ENCODE measurements at regions not wholly inside any gene's neighbourhood (a gene's known extent, or its start where the extent isn't known, plus 50 kb on each side); places are given as distances from the start of the nearest gene placed in this dataset.

GRCh38 chr15:38991126-38991525 is 426.5 kb upstream of the RASGRP1 start:
- Histone ChIP-seq H3K4me2 (ENCODE audit: low read depth, low read length) (no peak overlapping the region), H3K9ac (ENCODE audit: low read length) (no peak overlapping the region), H3K79me2 (ENCODE audit: low read length) (no peaks in the 10 kb centered on the region), H3K27me3 (replicated peaks; ENCODE audit: insufficient read depth, low read length) (no peaks in the 10 kb centered on the region), H3K4me3 (ENCODE audit: low read length) (no peak overlapping the region), H3F3A (ENCODE audit: insufficient read depth, low read length) (no peaks in the 10 kb centered on the region), H2AFZ (ENCODE audit: low read length) (no peak overlapping the region), H4K20me1 (ENCODE audit: insufficient read depth, low read length) (no peaks in the 10 kb centered on the region), H3K36me3 (replicated peaks; ENCODE audit: insufficient read depth, low read length) (no peaks in the 10 kb centered on the region), H3K9me3 (replicated peaks; ENCODE audit: insufficient read depth, low read length) (no peaks in the 10 kb centered on the region), H3K4me1 (ENCODE audit: low read length) (no peaks in the 10 kb centered on the region), H3K27ac (ENCODE audit: low read length) (no peak overlapping the region), H3K9me2 (replicated peaks; ENCODE audit: insufficient read depth, low read length) (no peaks in the 10 kb centered on the region)
- no peak for DNase-seq
- TF ChIP-seq EZH2 (optimal IDR thresholded peaks at IDR 0.05; ENCODE audit: low read depth, low read length) (no peak), CTCF (IDR thresholded peaks at IDR 0.05; ENCODE audit: low read length) (peak; percentile 11; the same call in 1 of the 2 replicates), EZH2phosphoT487 (IDR thresholded peaks at IDR 0.05; ENCODE audit: low read length) (no peak)

- Histone ChIP-seq H4K20me1 (ENCODE audit: insufficient read depth, low read length) (no peaks in the 10 kb centered on the region), H3K9ac (ENCODE audit: low read length) (no peak overlapping the region), H3K4me1 (ENCODE audit: low read length) (no peaks in the 10 kb centered on the region), H3F3A (ENCODE audit: insufficient read depth, low read length) (no peaks in the 10 kb centered on the region), H3K4me3 (ENCODE audit: low read length) (no peak overlapping the region), H3K4me2 (ENCODE audit: low read depth, low read length) (no peak overlapping the region), H2AFZ (ENCODE audit: low read length) (no peak overlapping the region), H3K79me2 (ENCODE audit: low read length) (no peaks in the 10 kb centered on the region), H3K27me3 (replicated peaks; ENCODE audit: insufficient read depth, low read length) (no peaks in the 10 kb centered on the region), H3K9me3 (replicated peaks; ENCODE audit: insufficient read depth, low read length) (no peaks in the 10 kb centered on the region), H3K27ac (ENCODE audit: low read length) (no peak overlapping the region), H3K9me2 (replicated peaks; ENCODE audit: insufficient read depth, low read length) (no peaks in the 10 kb centered on the region), H3K36me3 (replicated peaks; ENCODE audit: insufficient read depth, low read length) (no peaks in the 10 kb centered on the region)
- no peak for DNase-seq
- no peak for TF ChIP-seq EZH2phosphoT487 (IDR thresholded peaks at IDR 0.05; ENCODE audit: low read length)
- TF ChIP-seq CTCF (IDR thresholded peaks at IDR 0.05; ENCODE audit: low read length): no peak
- TF ChIP-seq EZH2 (optimal IDR thresholded peaks at IDR 0.05; ENCODE audit: low read depth, low read length): no peak
Measured at GRCh38 chr15:38991701-38992100, 427.1 kb upstream of the RASGRP1 start.

GRCh38 chr15:38992506-38992905 is 427.9 kb upstream of the RASGRP1 start:
- H3K4me3 ChIP-seq (ENCODE audit: low read length): no peak overlapping the region
- no peak overlapping the region for H3K27ac ChIP-seq (ENCODE audit: low read length)
- H3K27me3 ChIP-seq (replicated peaks; ENCODE audit: insufficient read depth, low read length): no peaks in the 10 kb centered on the region
- H4K20me1 ChIP-seq (ENCODE audit: insufficient read depth, low read length): no peaks in the 10 kb centered on the region
- no peaks in the 10 kb centered on the region for H3K79me2 ChIP-seq (ENCODE audit: low read length)
- TF ChIP-seq CTCF (IDR thresholded peaks at IDR 0.05; ENCODE audit: low read length): no peak
- no peak for TF ChIP-seq EZH2 (optimal IDR thresholded peaks at IDR 0.05; ENCODE audit: low read depth, low read length)
- no peak overlapping the region for H3K9ac ChIP-seq (ENCODE audit: low read length)
- no peak for DNase-seq
- H3K9me2 ChIP-seq (replicated peaks; ENCODE audit: insufficient read depth, low read length): no peaks in the 10 kb centered on the region
- H3K4me1 ChIP-seq (ENCODE audit: low read length): no peaks in the 10 kb centered on the region
- H3K4me2 ChIP-seq (ENCODE audit: low read depth, low read length): no peak overlapping the region
- no peaks in the 10 kb centered on the region for H3F3A ChIP-seq (ENCODE audit: insufficient read depth, low read length)
- H2AFZ ChIP-seq (ENCODE audit: low read length): no peak overlapping the region
- H3K9me3 ChIP-seq (replicated peaks; ENCODE audit: insufficient read depth, low read length): no peaks in the 10 kb centered on the region
- no peaks in the 10 kb centered on the region for H3K36me3 ChIP-seq (replicated peaks; ENCODE audit: insufficient read depth, low read length)

All from MM.1S (cell line).